HG03103 (cell line): ENCODE measurements at regions not wholly inside any gene's neighbourhood (a gene's known extent, or its start where the extent isn't known, plus 50 kb on each side); places are given as distances from the start of the nearest gene placed in this dataset.

ENCODE experiments used
- ATAC-seq: cut with Tn5 transposase; IDR thresholded peaks from one replicate; pipeline ENCODE4 v1.9.1; 2021; ENCODE audit warnings: low read depth; ENCODE audit not compliant: unreplicated experiment

DNA sequence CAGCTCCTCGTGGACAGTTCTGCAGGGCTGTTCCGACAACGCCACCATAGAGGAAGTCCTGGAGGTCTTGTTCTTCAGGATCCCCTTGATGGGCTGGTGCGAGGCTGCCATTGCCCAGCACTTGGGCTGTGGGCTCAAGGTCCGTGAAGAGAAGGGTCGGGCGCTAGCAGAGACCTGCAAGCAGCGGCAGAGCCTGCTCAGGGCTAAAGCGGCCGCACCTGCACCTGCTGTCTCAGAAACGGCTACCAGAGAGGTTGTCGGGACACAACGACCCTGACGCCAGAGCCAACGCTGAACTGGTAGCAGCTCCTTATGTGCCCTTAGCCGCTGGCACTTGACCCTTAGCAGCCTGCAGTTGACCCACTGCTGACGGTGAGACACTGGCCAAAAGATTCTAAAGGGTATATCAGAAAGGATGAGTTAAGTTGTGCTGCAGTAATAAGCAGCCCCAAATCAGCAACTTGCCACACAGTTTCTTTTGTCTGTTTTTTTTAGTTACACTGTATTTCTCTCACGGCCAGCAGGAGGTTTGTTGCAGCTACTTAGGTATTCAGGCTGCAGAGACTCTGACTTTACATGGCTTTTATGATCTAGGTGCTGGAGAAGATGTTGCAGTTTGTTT, 55.5 kb upstream of the ST6GAL2 start:
- no peak for ATAC-seq

DNA sequence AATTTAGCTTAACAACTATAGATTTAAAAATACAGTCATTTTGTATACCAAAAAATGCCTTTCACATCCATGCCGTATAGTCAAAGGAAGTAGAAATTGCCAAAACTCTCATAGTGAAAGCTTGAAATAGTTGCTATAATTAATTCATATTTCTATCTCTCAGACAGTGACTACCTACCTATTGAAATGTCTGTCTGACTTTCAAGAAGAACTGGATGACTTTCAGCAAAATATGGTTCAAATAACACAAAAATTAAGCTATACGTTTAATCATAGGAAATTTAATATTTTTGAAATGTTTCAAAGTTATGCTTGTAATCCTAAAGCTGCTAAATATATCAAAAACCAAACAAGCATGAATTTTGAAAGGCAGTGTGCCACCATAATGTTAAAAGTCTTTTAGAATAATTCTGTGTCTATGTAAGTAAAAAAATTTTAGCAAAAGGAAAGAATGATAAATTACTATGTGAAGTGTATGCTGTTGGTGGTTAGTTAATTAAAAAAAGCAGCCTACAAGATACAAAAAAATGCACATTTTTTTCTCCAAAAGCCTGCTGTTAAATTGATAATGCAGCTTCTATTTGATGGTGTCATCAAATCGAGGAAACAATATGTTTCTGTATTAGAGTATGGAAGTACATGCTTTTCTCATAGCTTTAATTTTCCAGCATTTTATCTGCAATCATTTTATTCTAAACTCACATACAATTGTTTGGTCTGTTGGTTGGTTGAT, 57.7 kb upstream of the ST6GAL2 start:
- ATAC-seq: no peak

DNA sequence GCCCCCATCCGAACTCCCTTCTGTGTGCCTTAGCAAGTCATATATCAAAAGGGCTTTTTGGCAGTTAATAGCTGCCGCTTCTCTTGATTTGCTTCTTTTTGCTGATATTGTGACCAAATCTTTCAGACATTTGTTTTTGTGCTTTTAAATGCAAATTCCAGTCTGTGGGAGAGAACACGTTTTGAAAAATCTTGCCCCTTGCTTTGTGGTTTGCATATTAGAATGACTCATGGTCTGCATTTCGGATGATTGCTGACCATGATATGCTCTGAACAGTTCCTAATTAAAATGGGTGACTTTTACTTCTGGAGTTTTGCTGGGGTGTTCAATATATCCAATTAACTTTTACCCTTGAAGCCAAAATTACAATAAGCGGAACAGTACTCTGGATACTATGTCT, 58.2 kb upstream of the ST6GAL2 start:
- no peak for ATAC-seq

DNA sequence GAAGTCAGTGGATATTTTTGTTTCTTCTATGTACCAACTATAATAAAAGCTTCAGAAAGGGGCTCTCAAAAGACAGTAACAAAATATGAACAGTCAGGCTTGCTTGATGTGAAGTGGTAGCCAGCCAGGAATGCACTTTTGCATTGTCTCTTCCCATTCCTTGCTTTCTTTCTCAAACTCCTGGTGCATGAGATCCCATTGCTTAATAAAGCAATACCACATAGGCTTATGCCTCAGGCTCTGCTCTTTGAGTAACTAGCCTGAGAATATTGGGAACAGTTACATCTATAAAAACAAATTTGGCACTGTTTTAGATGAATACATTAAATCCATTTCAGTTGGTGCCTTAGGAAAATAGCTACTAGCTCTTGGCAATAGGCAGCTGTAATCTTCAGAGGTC, 62.6 kb upstream of the ST6GAL2 start:
- ATAC-seq: no peak

DNA sequence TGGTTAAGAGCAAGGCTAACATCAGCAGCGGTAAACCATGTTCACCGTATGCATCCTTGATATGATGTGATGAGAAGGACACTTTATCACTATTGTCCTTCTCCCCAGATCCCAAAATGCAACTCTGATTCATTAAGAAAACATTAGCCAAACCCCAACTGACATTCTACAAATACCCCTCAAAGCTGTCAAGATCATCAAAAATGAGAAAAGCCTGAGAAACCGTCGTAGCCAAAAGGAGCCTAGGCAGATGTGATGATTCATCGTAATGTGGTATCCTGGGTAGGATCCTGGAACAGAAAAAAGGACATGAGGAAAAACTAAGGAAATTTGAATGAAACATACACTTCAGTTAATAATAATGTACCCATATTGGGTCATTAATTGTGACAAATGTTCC, 67.3 kb upstream of the ST6GAL2 start:
- no peak for ATAC-seq

DNA sequence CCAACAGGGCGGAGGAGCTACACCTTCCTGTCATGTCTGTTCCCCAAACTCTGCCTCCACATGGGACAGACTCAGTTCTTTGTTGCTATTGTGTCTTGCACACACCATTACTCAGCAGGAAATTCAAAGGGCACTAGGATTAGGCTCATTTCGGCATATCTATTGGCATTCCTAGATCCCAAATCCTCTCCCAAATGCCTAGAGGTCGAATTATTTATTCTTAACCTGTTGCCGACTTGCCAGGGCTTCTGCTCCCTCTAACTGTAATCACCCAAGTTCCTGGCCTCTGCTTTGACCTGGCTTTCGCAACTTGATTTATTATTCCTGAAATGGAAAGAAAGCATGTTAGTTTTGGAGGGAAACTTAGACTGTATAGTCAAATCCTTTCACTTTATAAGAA, 67.8 kb upstream of the ST6GAL2 start:
- no peak for ATAC-seq

DNA sequence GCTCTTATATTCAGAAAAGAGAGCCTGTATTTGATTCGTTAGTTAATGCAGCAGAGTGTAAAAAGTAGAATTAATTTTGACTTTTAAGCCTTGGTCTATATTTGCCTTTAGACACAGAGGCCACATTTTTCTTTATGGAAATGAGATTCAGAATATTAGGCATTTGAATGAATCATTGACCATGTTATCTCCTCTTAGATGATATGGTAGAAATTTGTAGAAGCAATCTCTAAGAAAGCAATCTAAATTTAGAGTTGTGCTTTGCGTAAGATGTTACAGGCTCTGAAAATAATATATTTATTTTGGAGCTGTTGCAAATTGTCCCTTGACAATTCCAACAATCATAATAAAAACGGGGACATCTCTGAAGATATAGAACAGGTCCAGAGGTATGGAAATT, 68.3 kb upstream of the ST6GAL2 start:
- ATAC-seq: no peak

DNA sequence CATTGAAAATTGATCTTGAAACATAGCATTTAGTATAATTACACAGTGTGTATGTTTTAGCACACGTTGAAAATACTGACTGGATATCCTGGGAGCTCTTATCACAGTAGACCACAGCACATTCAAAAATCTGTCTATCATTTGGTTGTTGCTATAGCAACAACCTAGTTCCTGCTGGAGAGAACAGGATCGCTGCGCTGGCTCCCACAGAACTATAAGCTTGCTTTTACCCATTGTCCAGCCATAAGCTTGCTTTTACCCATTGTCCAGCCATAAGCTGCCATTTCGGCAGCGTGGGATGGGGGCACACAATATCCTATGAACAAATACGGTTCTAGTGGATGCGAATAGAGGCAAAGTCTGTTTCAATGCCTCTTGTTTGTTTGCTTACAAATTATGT, 70.4 kb upstream of the ST6GAL2 start:
- ATAC-seq: no peak

DNA sequence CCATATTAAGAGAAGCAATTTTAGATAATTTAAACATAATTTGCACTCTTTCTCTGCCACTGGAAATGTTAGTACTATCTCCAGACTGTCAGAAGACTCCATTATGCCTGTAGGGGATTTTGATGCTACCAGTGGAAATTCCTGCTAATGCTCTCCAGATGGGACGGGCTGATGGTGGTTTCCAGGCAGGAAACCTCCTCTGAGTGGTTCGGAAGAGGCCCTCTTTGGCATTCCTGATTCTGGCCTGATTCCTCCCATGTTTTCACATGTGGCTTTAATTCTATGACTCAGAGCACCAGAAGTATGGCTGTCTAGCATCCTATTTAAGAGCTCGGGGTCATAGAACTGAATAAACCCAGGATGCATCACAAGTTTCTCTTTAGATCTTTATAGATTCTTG, 70.9 kb upstream of the ST6GAL2 start:
- no peak for ATAC-seq

DNA sequence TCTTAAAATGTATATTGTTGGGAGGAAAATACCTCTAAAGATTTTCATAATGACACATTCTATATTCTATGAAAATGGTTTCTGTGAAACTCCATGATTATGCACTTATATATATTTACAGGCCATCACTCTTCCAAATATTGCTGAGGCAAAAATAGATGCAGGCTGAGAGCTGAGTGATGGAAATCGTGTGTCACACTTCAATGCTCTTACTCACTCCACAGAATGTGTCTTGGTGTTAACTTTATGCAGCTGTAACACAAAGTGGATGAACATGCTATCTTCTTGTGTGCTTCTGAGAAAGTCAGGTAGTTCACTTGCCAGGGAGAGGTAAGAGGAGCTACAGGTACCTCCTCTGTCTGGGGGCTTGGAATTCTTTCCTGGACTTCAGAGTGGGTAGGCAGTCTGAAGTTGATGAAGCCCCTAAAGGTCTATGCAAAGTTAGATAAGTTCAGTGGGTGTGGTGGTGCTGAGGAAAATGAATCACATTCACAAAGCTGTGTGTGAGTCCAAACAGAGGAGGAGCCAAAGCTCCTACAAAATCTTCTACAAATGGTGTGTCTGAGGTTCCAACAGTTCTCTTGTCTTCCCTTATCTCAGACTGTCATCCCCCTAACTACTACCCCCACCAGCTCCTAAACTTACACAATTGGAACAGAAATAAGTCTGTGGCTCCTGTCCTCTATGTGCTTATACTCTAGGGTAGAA, 74.2 kb upstream of the ST6GAL2 start:
- no peak for ATAC-seq

DNA sequence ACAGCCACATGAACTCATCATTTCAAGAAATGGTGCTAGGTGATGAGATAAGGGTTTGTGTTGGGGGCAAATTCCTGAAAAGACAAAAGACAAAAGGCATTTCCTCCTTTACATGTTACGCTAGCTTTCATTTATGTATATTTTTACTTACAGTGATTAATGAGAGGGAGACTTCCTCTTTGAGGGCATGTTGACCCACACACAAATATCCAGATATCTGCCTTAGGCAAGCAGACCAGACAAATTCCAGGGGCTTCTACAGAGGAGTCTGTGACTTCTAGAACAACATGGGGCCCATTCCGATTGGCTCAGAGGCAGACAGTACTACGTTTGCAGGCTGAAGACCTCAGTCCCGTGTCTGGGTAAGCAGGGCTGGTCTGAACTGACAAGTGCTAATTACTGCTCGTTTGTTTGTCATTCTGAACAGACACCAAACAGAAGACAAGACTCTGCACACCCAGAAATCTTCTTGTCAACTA, 74.8 kb upstream of the ST6GAL2 start:
- ATAC-seq: no peak

DNA sequence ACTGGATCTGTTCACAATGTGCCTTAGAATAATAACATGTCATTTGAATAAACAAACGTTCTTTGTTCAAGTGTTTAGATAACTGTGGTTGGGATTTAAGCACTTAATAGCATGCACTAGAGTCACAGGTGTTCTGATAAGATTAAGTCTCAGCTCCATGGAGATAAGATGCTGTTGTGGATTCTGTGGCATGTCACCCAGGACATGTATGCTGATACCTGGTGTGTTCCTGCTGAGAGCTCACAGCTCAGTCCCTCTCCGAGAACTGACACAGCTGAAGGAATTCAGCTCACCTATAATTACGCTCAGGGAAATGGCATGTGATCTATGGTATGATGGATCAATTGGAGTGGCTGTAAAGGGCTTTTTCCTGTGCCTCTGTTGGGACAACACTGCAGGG, 75.4 kb upstream of the ST6GAL2 start:
- ATAC-seq: no peak

DNA sequence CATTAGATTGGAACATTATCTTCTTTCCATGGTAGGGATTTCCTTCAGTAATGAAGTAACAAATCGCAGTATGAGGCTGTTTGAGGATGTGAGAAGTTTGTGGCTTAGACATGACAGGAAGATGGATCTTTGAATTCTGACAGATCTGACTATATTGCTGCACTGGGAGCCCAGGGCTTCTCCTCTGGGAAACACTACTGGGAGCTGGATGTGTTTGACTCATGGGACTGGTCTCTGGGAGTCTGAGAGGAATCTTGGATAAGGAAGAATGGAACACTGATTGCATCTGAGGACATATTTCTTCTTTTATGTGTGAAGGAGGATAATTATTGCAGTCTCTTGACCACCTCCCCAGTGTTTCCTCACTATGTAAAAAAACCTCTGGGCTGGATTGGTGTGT, 77.2 kb upstream of the ST6GAL2 start:
- no peak for ATAC-seq

DNA sequence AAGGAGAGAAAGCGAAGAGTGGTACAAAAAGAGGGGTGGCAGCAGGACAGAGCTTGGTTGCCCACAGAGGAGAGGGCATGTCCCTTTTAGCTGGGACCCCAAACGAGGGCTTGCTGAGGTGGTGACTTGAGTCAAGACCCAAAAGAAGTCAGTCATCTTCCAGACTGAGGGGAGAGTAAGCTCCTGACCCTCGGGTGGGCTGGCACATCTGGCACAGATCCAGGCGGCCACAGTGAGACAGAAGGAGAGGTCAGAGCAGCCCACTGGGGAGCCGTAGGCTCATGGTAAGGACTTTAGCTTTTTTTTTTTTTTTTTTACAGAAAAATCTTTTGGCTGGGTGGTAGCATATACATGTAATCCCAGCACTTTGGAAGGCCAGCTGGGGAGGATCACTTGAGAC, 77.9 kb upstream of the ST6GAL2 start:
- no peak for ATAC-seq

DNA sequence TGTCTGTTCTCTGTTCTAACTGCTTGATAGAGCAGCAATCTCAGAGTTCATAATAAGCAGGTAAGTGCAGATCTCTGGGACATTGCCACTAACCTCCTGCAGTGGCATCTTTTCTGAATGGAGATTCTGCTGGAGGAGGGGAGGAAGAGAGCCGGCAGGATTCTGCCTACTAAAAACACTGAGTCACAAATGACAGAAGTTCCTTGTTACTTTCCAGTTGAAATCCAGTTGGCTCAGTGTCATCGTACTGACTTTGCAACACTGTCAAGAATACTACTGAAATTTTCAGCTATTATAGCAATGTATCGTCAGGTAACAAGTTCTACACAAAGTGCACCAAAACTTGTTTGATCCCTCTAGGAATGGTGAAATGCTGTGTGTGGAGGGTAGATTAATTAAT, 79.6 kb upstream of the ST6GAL2 start:
- no peak for ATAC-seq

DNA sequence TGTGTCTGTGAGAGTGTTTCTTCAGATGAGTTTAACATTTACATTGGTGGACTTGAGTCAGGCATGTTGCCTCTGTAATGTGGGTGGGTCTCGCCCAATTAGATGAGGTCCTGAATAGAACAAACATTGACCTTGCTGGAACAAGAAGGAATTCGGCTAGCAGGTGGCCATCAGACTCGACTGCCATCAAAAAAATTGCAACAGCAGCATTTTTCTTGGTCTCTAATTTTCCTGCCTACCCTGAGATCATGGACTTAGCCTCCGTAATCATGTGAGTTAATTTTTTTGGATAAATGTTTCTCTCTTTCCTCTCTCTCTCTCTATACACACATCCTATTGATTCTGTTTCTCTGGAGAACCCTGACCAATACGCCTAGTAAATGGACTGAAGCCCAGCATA, 83.8 kb upstream of the ST6GAL2 start:
- no peak for ATAC-seq

DNA sequence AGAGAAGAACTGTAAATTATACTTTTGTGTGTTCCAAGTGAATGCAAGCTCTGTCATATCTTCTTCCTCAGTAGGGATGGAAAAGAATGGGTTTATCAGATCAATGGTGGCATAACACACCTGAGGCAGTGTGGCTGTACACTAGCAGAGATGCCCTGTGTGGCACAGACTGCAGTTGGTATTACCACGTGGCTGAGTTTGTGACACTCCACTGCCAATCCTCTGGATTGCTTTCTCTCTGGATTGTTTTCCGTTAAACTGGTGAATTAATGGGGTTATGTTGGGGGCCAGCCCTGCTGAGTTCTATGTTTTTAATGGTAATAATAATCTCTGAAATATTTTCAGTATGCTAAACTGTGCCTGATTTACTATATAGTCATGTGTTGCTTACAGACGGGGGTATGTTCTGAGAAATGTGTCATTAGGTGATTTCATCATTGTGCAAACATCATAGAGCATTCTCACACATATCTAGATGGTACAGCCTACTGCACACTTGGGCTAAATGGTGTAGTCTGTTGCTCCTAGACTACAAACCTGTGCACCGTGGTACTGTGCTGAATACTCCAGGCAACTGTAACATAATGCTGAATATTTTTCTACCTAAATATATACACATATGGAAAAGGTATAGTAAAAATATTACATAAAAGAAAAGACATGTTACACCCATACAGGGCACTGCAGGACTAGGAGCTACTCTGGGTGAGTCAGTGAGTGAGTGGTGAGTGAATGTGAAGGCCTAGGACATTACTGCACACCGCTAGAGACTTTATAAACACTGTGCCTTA, 84.7 kb upstream of the ST6GAL2 start:
- no peak for ATAC-seq

DNA sequence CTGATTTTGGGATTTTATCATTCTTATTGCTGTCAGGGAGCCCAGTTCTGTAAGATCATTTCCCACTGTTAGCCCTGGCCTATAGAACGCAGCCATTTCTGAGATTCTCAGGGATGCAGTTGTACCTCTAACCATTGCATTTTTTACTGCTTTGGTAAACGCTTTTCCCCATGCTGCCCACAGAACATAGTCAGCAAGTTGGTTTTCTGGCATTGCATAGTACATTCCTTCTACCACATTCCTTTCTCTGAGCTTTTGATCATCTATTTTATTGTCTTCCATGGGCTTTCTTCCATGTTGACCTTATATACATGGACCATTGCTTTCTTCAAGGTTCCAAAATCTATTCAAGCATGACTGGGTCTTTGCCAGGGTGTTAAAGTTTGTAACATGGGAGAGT, 86.8 kb upstream of the ST6GAL2 start:
- no peak for ATAC-seq

DNA sequence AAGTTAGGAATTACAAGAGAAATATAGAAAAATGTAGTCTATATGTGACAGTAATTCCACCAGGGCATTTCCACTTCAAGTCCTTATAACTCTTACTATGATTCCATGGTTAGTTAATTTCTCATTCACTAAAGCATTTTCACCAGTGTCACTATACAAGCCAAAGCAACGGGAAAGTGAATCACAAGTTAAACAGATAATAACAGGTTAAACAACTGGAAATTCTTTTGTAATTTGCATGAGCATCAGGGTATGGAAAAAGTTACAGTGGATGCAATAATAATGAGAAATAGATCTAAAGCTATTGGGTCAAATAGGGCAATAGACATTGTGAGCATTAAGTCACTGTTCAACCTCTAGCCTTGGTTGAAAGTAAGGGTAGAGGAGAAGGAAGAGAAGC, 88.9 kb upstream of the ST6GAL2 start:
- no peak for ATAC-seq

DNA sequence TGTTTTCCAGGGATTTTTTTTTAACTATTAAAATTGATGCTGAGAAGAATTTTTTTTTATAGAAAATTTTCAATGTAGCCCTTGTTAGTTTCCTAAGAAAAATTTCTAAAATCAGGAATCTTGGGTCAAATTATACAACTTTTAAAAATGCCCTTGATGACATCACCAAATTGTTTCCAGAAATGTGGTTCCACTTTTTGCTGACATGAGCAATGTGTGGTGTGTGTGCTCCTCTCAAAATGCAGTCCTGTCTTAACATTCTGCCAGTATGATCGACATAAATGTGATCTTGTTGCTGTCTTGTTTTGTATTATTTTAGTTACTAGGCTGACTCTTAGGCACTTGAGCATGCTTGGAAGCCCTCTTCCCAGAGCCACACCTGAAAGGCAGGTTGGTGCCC, 89.7 kb upstream of the ST6GAL2 start:
- ATAC-seq: no peak

DNA sequence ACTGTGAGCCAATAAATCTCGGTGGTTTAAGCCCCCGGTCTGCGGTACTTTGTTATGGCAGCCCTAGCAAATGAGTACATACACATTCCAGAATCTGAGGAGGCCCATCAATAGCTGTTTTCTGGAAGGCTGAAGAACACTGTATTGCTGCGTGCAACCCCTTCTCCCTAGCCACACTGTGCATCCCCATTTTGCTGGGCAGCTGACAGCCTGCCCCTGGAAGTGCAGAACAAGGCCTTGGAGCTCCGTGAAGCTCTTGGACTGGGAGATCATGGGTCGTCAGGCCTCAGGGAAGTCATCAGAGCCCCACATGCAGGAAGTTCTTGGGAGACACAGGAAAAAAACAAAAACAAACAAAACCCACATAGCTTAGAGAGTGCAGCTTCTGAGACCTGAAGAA, 90.6 kb upstream of the ST6GAL2 start:
- no peak for ATAC-seq
